NCI-H524 treated with DMSO at 0.1 percent for 48 hours (cell line): ENCODE measurements at regions not wholly inside any gene's neighbourhood (a gene's known extent, or its start where the extent isn't known, plus 50 kb on each side); places are given as distances from the start of the nearest gene placed in this dataset.
"Not testable (repeated sequence)": the region's sequence is repeated elsewhere in the genome, so short reads cannot be mapped to it uniquely, and the experiment has no call there.

ENCODE experiments used
- DNase-seq: peaks from one replicate; lab custom pipeline; 2025; lab: John Stamatoyannopoulos, UW

- DNase-seq, result no peak
Measured at GRCh38 chr9:11144746-11145145, 531.9 kb upstream of the PTPRD start.

DNA sequence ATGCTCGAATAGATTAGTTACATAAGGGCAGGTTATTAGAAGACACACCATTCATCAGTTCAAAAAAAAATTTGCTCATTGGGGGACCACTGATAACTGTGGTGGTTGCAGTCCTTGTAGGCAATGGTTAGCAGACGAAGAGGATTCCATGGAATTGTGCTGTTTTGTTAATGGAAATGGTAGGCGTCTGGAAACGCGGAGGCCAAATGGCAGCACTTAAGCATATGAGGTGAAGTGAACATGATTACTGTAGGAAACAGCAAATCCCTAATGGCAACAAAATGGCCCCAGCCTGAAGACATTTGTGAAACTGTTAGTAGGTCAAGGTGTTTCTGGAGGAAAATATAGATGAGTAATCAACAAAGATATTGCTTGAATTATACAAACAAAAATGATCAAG is 535.4 kb upstream of the PTPRD start:
- DNase-seq, result no peak

DNA sequence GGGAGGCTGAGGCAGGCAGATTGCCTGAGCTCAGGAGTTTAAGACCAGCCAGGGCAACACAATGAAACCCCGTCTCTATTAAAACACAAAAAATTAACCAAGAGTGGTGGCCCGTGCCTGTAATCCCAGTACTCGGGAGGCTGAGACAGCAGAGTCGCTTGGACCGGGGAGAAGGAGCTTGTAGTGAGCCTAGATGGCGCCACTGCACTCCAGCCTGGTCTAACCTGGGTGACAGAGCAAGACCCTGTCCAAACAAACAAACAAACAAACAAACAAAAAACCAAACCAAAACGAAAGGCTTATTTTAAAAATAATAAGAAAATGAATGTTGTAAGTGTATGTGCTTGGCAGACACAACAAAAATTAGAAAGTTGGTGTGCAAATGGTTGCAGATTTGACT is 536.3 kb upstream of the PTPRD start:
- DNase-seq, result no peak

GRCh38 chr9:11158063-11158462 is 545.3 kb upstream of the PTPRD start:
- DNase-seq, result no peak

GRCh38 chr9:11158676-11159075 is 545.9 kb upstream of the PTPRD start:
- no peak for DNase-seq

DNA sequence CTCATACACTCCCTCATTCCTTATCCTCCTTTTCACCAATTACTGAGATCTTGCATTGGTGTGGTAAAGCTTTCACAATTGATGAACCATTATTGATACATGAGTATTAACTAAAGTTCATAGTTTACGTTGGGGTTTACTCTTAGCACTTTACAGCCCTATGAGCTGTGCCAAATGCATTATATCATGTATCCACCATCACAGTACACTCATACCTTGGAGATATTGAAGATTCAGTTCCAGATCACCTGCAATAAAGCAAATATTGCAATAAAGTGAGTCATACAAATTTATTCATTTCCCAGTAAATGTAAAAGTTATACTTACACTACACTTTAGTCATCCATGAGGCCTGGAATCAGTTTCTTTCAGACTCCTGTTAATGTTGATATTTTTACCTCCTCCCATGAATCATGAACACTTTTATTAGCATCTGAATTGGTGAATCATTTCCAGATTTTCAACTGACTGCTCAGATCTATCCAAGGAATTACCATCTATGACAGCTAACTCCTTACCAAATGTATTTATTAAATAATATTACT is 546.6 kb upstream of the PTPRD start:
- DNase-seq, result no peak

- no peak for DNase-seq
Measured at GRCh38 chr9:11163843-11164242, 551.0 kb upstream of the PTPRD start.

DNA sequence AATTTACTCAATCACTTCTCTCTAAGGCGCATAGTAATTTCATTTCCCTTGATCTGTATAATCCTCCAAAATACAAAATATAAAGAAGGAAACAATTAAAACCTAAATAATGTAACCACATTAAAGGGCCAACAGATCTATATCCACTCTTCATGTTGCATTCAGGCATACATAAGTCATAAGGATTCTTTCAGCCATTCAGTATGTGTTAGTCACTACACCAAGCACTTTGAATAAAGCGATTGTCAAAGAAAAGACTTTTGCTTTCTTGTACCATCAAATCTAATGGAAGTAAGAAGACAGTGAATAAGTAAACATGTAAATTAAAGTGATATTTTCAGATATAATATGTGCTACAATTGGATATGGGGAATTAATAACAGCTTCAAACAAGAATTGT is 569.2 kb upstream of the PTPRD start:
- no peak for DNase-seq

- no peak for DNase-seq
Measured at GRCh38 chr9:11190719-11191118, 577.9 kb upstream of the PTPRD start.

DNA sequence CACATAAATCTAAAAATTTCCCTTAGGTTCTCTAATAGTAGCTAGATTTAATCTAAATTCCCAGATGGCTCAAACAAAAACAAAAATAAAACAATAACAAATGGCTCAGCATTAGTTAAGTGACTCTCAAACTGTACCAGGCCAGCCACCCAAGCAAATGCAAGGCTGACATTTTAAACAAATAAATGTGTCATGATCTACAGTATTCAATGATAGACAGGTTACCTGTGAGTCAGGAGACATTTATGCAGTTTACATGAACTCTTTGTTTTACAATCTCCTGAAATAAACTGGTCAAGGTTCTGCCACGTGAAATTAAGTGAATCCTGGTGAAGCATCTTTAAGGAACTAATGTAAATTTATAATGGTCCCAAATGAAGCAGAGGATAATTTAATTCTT is 580.2 kb upstream of the PTPRD start:
- DNase-seq, result no peak

GRCh38 chr9:11194246-11194645 is 581.4 kb upstream of the PTPRD start:
- DNase-seq, result no peak

DNA sequence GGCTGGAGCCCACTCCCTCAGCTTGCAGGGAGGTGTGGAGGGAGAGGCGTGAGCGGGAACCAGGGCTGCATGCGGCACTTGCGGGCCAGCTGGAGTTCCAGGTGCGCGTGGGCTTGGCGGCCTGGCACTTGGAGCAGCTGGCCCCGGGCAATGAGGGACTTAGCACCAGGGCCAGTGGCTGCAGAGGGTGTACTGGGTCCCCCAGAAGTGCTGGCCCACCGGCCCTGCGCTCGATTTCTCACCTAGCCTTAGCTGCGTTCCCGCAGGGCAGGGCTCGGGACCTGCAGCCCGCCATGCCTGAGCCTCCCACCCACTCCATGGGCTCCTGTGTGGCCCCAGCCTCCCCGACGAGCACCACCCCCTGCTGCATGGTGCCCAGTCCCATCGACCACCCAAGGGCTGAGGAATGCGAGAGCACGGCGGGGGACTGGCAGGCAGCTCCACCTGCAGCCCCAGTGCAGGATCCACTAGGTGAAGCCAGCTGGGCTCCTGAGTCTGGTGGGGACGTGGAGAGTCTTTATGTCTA is 584.1 kb upstream of the PTPRD start:
- DNase-seq, result not testable (repeated sequence)

GRCh38 chr9:11199335-11199734 is 586.5 kb upstream of the PTPRD start:
- peak; percentile 38 for DNase-seq

DNA sequence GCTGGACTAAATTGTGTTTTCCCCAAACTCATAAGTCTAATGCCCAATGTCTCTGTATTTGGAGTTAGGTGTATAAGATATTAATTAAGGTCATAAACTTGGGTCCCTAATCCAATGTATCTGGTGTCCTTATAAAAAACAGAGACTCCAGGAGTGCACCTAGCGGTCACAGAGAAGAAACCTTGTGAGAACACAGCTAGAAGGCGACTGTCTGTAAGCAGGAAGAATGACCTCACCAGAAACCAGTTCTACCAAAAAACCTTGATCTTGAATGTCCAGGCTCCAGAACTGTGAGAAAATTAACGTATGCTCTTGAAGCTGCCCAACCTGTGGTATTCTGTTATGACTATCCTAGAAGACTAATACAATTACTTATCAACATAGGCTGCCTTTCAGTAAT is 591.7 kb upstream of the PTPRD start:
- no peak for DNase-seq

DNA sequence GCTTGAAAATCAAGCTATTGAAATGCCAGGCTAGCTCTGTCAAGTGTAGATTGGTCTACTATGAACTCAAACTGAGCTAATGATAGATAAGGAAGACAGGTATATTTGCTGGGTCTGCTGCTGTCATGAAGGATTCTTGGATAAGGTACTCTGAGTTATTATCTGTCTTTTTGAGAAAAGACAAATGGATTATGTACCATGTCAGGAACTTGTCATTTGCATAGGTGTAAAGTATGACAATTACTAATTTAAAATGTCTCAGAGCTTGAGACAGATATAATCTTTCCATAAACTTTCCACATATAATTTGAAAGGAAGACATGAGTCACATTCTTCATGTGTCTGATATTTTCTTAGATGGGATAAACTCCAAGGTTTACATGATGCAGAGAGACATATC is 594.1 kb upstream of the PTPRD start:
- DNase-seq, result no peak

DNA sequence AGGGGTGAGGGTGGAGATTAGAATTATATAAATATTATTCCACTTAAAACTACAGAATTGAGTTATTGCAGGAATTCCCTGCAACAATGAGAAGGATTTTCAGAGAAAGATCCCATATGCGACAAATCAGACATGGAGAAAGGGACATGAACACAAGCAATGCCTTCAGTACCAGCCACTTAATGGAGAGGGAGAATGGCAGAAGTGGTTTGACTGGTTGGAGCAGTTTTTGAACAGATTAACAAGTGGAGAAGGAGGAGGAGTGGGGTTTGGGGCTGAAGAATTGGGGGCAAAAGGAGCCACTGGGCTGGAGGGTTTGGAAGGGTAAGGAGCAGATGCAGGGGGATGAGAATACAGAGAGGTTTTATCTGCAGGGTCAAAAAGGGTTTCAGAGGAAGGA is 620.9 kb upstream of the PTPRD start:
- DNase-seq, result no peak

GRCh38 chr9:11235061-11235460 is 622.3 kb upstream of the PTPRD start:
- no peak for DNase-seq

DNA sequence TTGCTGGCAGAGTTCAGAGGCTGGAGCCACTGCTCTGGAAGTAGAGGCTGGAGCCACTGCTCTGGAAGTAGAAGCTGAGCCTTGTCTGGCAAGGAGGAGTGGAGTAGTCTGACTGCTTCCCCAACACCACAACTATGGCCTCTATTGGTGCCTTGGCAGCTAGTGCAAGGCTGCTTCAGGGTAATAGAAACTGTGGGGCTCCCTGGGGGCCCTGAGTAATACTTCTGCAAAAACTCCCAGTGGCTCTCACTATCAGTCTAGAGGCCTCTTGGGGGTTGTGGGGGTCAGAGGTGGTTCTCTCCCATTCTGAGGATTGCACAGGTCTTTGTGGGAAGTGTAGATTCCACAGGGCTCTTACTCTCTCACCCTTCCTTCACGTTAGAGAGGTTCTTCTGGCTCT is 629.0 kb upstream of the PTPRD start:
- no peak for DNase-seq

GRCh38 chr9:11257992-11258391 is 645.2 kb upstream of the PTPRD start:
- no peak for DNase-seq

GRCh38 chr9:11269036-11269435 is 656.2 kb upstream of the PTPRD start:
- DNase-seq, result no peak

DNA sequence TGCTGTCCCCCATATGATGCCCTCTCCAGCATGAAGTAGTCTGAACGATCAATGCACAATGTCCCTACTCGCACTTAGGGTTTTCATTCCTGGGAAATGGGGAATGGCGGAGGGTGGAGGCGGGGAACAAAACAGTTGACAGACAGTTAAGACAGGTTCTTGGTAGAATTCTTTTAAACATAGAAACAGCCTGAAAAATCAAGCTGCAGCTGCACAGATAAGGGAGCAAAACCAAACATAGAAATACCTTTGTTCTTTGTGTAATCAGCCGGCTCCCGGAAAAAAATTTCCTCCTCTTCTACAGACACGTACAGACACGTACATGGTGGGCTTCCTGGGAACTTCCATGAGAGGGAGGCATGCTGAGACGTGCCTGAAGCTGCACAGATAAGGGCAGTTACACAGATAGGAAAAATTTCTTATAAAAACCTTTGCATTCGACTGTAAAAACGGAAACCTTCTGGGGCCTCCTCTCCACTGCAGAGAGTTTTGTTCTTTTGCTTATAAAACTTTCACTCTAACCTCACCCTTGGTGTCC is 662.4 kb upstream of the PTPRD start:
- DNase-seq, result no peak

GRCh38 chr9:11312966-11313365 is 700.2 kb upstream of the PTPRD start:
- DNase-seq, result no peak

DNA sequence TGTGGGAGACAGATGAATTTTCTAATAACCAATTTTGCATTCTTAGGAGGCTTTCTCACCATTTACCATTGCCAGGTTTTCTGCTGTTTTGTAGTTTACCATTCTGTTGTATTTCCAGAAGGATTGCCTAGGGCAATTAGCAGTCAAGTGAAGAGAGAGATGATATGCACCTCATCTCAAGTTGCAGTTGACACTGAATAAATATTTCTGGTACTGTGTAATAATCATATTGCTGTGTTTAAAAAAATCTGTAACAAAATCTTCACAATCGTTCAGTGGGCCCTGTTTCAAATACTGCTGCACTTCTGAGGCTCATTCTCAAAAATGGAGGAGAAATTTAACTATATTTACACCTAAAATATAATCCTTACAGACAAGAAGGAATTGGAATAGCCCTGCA is 706.1 kb upstream of the PTPRD start:
- no peak for DNase-seq

GRCh38 chr9:11319538-11319937 is 706.7 kb upstream of the PTPRD start:
- no peak for DNase-seq
